ENCODE measurements at regions not wholly inside any gene's neighbourhood (a gene's known extent, or its start where the extent isn't known, plus 50 kb on each side); places are given as distances from the start of the nearest gene placed in this dataset.

DNA sequence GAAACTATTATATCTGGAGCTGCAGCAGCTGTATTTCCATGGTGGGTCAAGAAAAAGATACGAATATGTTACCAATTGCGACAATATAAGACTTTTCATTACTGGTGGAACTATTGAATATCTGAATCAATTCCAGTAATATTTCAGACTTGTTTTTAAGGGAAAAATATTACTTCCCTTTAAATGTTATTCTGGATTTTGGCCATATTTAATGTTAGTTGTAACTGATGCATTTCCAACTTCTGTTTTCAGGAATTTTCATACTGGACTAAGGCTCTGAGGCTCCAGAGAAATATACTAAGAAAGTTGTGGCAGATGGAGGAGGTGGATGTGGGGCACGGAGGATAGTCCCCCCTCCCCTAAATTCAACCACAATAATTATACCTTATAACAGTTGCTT is 555.2 kb upstream of the SETBP1 start:
- DNase-seq (ENCODE audit: low spot score) (no peak), FAIRE-seq (no peak)

DNA sequence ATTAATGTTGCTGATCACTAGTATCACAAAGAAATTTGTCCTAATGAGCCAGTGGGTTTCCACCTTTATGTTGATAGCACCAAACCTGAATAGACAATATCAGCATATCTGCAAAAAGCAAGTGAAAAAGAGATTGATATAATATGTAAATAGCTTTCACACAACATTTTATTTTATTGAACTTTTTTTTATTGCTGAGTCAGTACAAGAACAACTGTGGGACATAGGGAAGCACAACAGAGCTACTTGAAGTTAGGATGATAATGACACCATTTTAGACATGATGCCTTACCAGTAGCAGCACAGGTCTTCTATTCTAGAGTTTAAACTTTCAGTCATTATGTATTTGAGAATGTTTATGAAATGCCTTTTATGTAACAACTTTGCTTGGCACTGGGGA is 554.1 kb upstream of the SETBP1 start:
- DNase-seq (ENCODE audit: low spot score) (no peak), FAIRE-seq (no peak)

GRCh38 chr18:44128365-44128764 is 552.3 kb upstream of the SETBP1 start:
- no peak for FAIRE-seq
- DNase-seq (ENCODE audit: low spot score): no peak

GRCh38 chr18:44130376-44130942 is 550.2 kb upstream of the SETBP1 start:
- DNase-seq (ENCODE audit: low spot score) (peak; percentile 26), FAIRE-seq (no peak)

GRCh38 chr18:44133483-44133882 is 547.2 kb upstream of the SETBP1 start:
- FAIRE-seq: no peak

DNA sequence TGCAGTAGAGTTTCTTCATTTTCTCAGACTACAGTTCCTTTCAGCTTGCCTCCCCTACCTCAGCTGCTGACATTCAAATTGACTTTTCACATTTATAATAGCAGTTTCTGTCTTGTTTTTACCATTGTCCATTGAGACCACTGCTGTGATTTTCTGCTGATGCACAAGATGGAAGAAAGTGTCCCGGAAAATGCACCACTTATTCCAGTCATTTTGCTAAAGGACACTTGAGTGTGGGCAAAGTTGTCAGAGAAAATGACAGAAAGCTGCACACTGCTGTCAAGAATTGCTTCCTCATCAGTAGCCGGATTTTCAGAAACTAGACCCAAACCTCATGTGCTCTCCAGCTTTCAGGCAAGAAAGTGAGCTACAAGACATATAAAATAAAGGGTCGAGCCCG is 546.2 kb upstream of the SETBP1 start:
- no peak for FAIRE-seq
- no peak for DNase-seq (ENCODE audit: low spot score)

More at GRCh38 chr18:44133483-44133882, 547.2 kb upstream of the SETBP1 start:
- DNase-seq (ENCODE audit: low spot score): no peak

DNA sequence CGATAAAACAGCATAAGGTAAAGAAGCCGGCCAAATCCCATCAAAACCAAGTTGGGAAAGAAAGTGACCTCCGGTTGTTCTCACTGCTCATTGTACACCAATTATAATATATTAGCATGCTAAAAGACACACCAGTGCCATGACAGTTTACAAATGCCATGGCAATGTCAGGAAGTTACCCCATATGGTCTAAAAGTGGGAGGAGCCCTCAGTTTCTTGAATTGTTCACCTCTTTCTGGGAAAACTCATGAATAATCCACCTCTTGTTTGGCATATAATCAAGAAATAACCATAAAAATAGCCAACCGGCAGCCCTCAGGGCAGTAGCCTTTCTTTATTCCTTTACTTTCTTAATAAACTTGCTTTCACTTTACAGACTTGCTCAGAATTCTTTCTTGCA is 544.9 kb upstream of the SETBP1 start:
- DNase-seq (ENCODE audit: low spot score) (no peak), FAIRE-seq (no peak)

GRCh38 chr18:44136326-44136725 is 544.4 kb upstream of the SETBP1 start:
- FAIRE-seq: no peak

GRCh38 chr18:44143072-44143471 is 537.6 kb upstream of the SETBP1 start:
- FAIRE-seq (no peak), DNase-seq (ENCODE audit: low spot score) (no peak)

More at GRCh38 chr18:44136326-44136725, 544.4 kb upstream of the SETBP1 start:
- no peak for DNase-seq (ENCODE audit: low spot score)

DNA sequence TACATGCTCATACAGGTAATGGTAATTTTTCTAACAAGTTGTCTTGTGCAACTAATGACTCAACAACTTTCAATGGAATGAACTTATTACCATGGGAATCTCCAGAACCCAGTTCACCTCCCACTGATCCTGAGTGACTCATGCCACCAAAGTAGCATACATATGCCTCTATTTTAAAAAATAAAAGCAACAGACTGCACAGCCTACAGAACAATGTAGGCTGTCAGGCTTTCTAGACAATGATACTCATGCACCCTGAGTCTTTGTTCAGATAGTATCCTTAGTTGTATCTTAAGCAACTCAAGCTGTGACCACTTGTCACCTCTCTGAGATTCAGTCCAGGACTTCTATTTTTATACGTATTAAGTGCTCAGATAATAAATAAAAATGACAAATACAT is 531.0 kb upstream of the SETBP1 start:
- peak; percentile 32 for DNase-seq (ENCODE audit: low spot score)
- FAIRE-seq: no peak

DNA sequence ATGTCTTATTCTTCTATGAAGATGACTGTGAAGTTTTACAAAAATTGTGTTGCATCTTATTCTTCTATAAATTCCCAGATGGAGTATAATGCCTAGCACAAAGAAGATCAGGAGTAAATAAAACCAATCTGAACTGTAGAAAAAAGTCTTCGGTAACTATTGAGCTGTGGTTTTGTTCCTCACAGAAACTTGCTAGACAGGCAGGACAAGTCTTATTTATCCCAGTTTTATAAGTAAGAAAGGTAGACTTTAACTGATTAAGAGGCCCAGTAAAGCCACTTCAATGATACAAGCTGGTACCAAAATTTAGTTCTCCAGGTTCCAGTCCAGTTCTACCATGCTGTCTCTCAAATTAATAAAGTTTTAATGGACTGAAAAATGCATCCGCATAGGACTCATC is 526.7 kb upstream of the SETBP1 start:
- DNase-seq (ENCODE audit: low spot score): no peak
- FAIRE-seq: no peak

GRCh38 chr18:44156126-44156525 is 524.6 kb upstream of the SETBP1 start:
- FAIRE-seq: no peak
- no peak for DNase-seq (ENCODE audit: low spot score)

DNA sequence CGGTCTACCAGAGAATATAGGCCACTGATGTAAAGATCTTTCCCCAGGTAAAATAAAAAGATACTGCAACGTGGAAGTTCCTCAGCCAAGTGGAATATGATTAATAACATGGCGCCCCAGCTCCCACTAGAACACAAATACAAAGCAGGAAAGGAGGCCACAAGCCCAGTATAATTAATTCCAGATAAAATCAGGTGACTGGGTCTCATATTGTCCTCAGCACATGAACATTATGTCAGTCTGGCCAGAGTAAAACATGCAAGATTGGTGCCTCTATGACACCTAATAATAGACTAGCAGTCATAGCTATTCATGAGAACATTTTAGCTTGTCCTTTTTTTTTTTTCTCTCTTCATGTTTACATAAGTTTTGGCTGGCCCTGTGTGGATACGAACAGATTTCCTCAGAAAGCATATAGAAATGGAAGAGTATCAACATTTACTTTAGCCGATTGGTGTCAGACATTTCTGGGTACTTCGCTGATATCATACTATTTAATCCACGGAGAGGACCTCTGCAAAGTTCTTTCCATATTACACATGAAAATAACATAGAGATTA is 523.8 kb upstream of the SETBP1 start:
- FAIRE-seq (no peak), DNase-seq (ENCODE audit: low spot score) (no peak)

DNA sequence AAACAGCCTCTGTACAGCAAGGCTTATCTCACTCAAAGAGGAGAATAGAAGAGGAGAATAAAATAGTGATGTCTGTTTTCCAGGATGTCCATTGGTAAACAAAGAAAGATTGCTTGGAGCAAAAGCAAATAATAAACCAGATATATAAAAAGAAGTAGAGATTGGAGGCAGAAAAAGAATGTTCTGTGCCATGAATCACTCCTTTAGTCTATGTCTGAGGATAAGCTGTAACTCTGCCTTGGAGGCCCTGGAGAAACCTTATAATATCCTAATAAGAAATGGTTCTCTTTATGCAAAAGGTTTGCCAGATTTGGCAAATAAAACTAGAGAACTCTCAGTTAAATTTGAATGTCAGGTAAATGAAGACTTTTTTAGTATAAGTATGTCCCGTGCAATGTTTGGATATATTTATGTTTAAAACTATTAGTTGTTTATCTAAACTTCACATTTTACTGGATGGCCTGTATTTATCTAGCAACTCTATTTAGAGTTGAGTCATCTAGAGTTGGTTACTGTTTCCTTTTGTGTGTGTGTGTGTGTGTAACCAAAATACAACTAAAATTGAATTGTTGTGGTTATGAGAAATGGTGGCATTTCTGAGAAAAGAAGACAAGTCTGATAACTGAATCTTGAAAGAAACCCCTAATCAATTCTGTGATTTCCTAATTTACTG is 510.3 kb upstream of the SETBP1 start:
- DNase-seq (ENCODE audit: low spot score) (no peak), FAIRE-seq (no peak)

DNA sequence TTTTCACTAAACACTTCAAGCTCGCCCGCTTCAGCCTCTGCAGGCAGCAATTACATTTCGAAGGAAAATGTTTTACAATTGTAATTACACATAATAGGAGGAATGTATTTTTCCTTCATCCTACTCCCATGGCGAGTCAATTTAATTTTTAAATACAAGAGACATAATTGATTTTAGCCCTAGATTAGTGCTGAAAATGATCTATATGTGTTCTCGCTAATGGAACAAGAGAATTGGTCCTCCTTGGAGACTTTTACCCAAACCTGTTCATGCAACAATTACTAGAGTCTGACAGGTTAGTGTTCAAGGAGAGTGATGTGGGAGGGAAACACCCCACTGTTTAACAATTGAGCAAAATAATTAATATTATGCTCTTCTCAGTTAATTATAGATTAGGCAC is 509.4 kb upstream of the SETBP1 start:
- DNase-seq (ENCODE audit: low spot score) (no peak), FAIRE-seq (no peak)

DNA sequence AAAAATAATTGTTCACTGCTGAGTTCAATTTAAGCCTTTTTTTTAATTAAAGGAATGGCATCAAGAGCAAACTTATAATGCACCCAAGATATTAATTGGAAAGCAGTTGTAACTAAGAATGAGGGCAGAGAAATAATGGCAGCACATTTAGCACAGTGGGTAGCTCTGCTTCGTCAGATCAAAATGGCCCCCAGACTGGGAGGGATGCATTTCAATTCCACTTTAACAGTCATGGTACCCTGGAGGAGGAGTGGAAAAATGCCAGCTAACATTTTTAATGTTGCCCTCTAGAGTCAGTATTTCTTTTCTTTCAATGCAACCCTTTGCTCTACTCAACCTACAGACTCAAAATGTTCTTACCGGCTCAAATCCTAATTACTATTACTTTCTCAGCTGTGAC is 504.8 kb upstream of the SETBP1 start:
- DNase-seq (ENCODE audit: low spot score) (no peak), FAIRE-seq (no peak)

- FAIRE-seq (no peak), DNase-seq (ENCODE audit: low spot score) (no peak)
These were observed 502.2 kb upstream of the SETBP1 start for GRCh38 chr18:44178476-44178875.

DNA sequence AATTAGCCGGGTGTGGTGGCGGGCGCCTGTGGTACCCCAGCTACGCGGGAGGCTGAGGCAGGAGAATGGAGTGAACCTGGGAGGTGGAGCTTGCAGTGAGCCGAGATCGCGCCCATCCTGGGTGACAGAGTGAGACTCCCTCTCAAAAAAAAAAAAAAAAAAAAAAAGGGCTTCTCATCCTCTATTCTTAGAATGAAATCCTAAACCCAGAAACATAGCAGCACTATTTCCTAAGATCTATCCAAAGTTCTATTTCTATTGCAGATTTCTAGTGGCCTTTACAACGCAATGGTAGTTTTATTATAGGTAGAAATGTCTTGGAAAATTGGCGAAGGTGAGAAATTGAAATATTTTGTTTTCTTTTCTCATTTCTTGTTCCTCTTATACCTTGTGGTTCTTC is 501.0 kb upstream of the SETBP1 start:
- FAIRE-seq (no peak), DNase-seq (ENCODE audit: low spot score) (no peak)

GRCh38 chr18:44180683-44181082 is 500.0 kb upstream of the SETBP1 start:
- FAIRE-seq: no peak
- no peak for DNase-seq (ENCODE audit: low spot score)

DNA sequence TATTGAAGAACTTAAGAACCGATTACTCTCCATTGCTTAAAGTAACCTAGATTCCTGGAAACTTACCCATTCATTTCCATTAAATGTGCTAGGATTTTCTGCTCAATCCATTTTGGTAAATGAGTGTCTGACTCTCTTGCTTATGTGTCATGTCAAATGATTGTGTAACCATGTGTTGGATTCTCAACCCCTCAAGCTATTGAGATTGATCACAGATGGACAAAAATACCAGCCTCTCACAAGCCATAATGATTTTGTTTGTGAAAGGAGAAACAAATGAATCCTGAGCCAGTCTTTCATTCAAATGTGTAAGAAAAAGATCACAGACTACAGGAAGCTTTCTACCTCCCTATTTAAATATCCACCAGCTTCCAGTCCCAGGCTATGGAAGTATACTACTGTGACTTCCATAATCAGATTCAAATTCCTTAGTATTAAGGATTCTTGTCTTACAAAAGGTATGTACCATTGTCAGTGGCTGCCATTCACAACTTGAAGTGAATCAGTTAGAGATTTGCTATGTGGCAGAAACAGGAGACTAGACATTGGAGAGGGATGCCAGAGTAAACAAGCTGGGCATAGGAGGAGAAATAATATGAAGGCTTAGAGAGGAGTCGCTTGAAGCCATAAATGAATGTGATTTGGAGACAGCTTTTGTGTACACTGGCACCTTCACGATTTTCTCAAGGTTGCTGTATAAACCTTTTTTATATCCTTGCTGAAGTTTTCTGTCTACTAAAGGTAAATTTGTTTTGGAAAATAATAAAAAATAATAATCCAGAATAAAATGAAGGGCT is 498.5 kb upstream of the SETBP1 start:
- FAIRE-seq: no peak
- no peak for DNase-seq (ENCODE audit: low spot score)

DNA sequence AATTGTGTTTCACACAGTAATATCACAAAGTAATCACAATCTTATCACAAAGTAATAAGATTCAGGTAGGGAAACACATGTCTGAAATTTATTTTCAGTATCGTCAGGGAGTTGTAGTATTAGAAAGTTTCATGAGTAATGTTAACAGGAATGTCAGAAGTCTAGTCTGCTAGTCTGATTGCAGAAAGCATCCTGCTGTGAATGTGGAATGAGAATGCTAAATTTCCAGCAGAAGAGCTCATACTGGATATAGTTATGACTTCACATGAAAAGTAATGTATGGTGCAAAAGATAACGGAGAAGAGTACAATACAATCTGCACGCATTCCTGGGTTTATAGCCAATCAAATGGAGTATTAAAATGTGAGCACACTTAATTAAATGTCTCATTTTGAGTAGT is 494.7 kb upstream of the SETBP1 start:
- no peak for FAIRE-seq
- no peak for DNase-seq (ENCODE audit: low spot score)

DNA sequence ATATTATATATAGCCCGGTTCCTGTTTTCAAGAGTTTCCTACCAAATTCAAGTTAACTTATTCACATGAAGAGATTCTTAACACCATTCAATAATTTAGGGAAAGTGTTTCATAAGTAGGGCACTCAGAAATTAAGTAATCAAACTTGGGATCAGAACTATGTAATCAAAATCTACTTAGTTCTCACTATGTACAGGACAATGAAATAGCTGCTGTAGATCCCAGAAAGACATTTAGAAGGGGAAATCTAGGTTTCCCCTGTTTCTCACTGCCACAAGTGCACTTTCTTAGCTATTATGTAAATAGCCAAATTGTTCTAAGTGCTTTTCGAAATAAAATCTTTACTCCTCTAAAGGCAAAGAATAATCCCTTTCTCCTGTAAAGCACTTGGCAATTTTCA is 493.6 kb upstream of the SETBP1 start:
- DNase-seq (ENCODE audit: low spot score): no peak
- FAIRE-seq: no peak

All from urothelium cell line (cell line).